HEK293 (cell line): ENCODE measurements at regions not wholly inside any gene's neighbourhood (a gene's known extent, or its start where the extent isn't known, plus 50 kb on each side); places are given as distances from the start of the nearest gene placed in this dataset.

Experiments
- CTCF ChIP-seq: fragments of 450-650 bp; formaldehyde crosslinking; IDR thresholded peaks from 2 replicates; pipeline ENCODE4 v1.5.1; 2016; ENCODE audit warnings: missing biosample characterization, missing genetic modification characterization
- KLF16 ChIP-seq: fragments of 450-650 bp; formaldehyde crosslinking; IDR thresholded peaks from 2 replicates; pipeline ENCODE4 v1.5.1; 2017; ENCODE audit warnings: missing biosample characterization, missing genetic modification characterization
- SETDB1 ChIP-seq: IDR thresholded peaks from one replicate; pipeline ENCODE4 v1.6.1; 2017; ENCODE audit warnings: mild to moderate bottlenecking, low read length, moderate library complexity, mixed read lengths; ENCODE audit not compliant: insufficient read length
- SP2 ChIP-seq: fragments of 450-650 bp; formaldehyde crosslinking; IDR thresholded peaks from 2 replicates; pipeline ENCODE4 v1.5.1; 2016; ENCODE audit warnings: missing biosample characterization, missing genetic modification characterization
- TCF7L2 ChIP-seq: IDR thresholded peaks from 2 replicates; pipeline ENCODE4 v1.6.1; 2011; ENCODE audit warnings: low read depth, mild to moderate bottlenecking, inconsistent platforms, low read length, moderate library complexity, borderline replicate concordance
- ZBTB20 ChIP-seq: fragments of 450-650 bp; formaldehyde crosslinking; IDR thresholded peaks from 2 replicates; pipeline ENCODE4 v1.5.1; 2016; ENCODE audit warnings: missing biosample characterization, missing genetic modification characterization
- ZNF274 ChIP-seq, 2 experiments: fragments of 200-500 bp in 1 of 2; fragments of 450-650 bp in 1 of 2; sonication (Bioruptor generic) in 1 of 2; formaldehyde crosslinking in 1 of 2; IDR thresholded peaks; 2 replicates each; pipeline versions ENCODE4 v1.5.1 to v1.6.1; 2014 to 2016; ENCODE audit warnings: borderline replicate concordance in 1 of 2, inconsistent platforms in 1 of 2, low read length in 1 of 2, missing biosample characterization in 1 of 2, missing genetic modification characterization in 1 of 2
- ZNF302 ChIP-seq: fragments of 450-650 bp; formaldehyde crosslinking; IDR thresholded peaks from 2 replicates; pipeline ENCODE4 v1.5.1; 2016; ENCODE audit warnings: missing biosample characterization, missing genetic modification characterization, low read depth
- ZNF324 ChIP-seq: fragments of 450-650 bp; formaldehyde crosslinking; IDR thresholded peaks from 2 replicates; pipeline ENCODE4 v1.5.1; 2016; ENCODE audit warnings: missing biosample characterization, missing genetic modification characterization
- ZNF658 ChIP-seq: fragments of 450-650 bp; formaldehyde crosslinking; IDR thresholded peaks from 2 replicates; pipeline ENCODE4; 2016; ENCODE audit warnings: missing biosample characterization, missing genetic modification characterization
- ZNF707 ChIP-seq: fragments of 450-650 bp; formaldehyde crosslinking; IDR thresholded peaks from 2 replicates; pipeline ENCODE4 v1.5.1; 2016; ENCODE audit warnings: missing biosample characterization, missing genetic modification characterization
- TF ChIP-seq, protein P1 (sequence below): fragments of 450-650 bp; formaldehyde crosslinking; IDR thresholded peaks from 2 replicates; pipeline ENCODE4 v1.5.1; 2016; ENCODE audit warnings: missing biosample characterization, missing genetic modification characterization
- TF ChIP-seq, protein P2 (sequence below): fragments of 450-650 bp; formaldehyde crosslinking; IDR thresholded peaks from 2 replicates; pipeline ENCODE4 v1.5.1; 2016; ENCODE audit warnings: missing biosample characterization, missing genetic modification characterization, borderline replicate concordance

GRCh38 chr11:120057028-120057330, 80.9 kb downstream of the TRIM29 start:
- no peak for TF ChIP-seq ZNF274 (IDR thresholded peaks at IDR 0.05; ENCODE audit: low read length)
- TF ChIP-seq ZNF274 (tag by site-specific recombination; IDR thresholded peaks at IDR 0.05; ENCODE audit: borderline replicate concordance): no peak
- TF ChIP-seq CTCF (tag by site-specific recombination): no peak
- no peak for TF ChIP-seq TCF7L2
- TF ChIP-seq, protein P1, sequence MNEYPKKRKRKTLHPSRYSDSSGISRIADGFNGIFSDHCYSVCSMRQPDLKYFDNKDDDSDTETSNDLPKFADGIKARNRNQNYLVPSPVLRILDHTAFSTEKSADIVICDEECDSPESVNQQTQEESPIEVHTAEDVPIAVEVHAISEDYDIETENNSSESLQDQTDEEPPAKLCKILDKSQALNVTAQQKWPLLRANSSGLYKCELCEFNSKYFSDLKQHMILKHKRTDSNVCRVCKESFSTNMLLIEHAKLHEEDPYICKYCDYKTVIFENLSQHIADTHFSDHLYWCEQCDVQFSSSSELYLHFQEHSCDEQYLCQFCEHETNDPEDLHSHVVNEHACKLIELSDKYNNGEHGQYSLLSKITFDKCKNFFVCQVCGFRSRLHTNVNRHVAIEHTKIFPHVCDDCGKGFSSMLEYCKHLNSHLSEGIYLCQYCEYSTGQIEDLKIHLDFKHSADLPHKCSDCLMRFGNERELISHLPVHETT (tag by site-specific recombination): no peak
- no peak for TF ChIP-seq ZNF707 (tag by site-specific recombination)
- no peak for TF ChIP-seq ZNF658 (tag by site-specific recombination)
- TF ChIP-seq ZNF324 (tag by site-specific recombination): no peak
- TF ChIP-seq ZBTB20 (tag by site-specific recombination): no peak
- no peak for TF ChIP-seq SP2 (tag by site-specific recombination)
- no peak for TF ChIP-seq ZNF302
- no peak for TF ChIP-seq SETDB1
- no peak for TF ChIP-seq KLF16 (tag by site-specific recombination)
- TF ChIP-seq, protein P2, sequence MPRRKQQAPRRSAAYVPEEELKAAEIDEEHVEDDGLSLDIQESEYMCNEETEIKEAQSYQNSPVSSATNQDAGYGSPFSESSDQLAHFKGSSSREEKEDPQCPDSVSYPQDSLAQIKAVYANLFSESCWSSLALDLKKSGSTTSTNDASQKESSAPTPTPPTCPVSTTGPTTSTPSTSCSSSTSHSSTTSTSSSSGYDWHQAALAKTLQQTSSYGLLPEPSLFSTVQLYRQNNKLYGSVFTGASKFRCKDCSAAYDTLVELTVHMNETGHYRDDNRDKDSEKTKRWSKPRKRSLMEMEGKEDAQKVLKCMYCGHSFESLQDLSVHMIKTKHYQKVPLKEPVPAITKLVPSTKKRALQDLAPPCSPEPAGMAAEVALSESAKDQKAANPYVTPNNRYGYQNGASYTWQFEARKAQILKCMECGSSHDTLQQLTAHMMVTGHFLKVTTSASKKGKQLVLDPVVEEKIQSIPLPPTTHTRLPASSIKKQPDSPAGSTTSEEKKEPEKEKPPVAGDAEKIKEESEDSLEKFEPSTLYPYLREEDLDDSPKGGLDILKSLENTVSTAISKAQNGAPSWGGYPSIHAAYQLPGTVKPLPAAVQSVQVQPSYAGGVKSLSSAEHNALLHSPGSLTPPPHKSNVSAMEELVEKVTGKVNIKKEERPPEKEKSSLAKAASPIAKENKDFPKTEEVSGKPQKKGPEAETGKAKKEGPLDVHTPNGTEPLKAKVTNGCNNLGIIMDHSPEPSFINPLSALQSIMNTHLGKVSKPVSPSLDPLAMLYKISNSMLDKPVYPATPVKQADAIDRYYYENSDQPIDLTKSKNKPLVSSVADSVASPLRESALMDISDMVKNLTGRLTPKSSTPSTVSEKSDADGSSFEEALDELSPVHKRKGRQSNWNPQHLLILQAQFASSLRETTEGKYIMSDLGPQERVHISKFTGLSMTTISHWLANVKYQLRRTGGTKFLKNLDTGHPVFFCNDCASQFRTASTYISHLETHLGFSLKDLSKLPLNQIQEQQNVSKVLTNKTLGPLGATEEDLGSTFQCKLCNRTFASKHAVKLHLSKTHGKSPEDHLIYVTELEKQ (tag by site-specific recombination): no peak
